ENCODE measurements at regions not wholly inside any gene's neighbourhood (a gene's known extent, or its start where the extent isn't known, plus 50 kb on each side); places are given as distances from the start of the nearest gene placed in this dataset.

DNA sequence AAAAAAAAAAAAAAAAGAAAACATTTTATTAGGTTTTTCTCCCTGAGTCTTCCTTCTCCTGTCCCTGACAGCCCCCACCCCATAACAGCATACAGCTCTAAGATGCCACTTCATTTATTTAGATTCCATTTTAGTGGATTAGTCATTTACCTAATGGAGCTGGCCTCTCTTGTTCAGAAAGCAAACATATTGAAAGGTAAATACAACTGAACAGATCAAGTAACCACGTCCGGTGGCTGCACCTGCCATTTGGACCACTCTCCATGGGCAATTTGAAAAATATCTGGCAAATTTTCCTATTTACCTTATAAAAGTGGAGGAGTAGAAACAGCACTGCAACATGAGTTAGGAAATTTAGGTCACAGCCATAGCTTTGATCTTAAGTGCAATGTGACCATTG, 254.6 kb downstream of the C12orf42 start:
- Histone ChIP-seq H3K79me2 (ENCODE audit: control insufficient read depth in 1 of 2, insufficient read depth in 2 of 2, low read length in 2 of 2) (no peaks in the 10 kb centered on the region), H3K27me3 (replicated peaks in 1 of 4; ENCODE audit: control insufficient read depth in 3 of 4, extremely low read depth in 1 of 4, insufficient read depth in 3 of 4, low read length in 3 of 4) (no peaks in the 10 kb centered on the region), H3K56ac (replicated peaks; ENCODE audit: insufficient read length, low read depth, low read length) (no peak overlapping the region), H3K79me1 (ENCODE audit: low read depth, low read length) (no peaks in the 10 kb centered on the region), H2BK15ac (ENCODE audit: low read length) (no peak overlapping the region), H4K8ac (ENCODE audit: extremely low read depth, insufficient read depth, low read length) (no peak overlapping the region), H3K9ac (replicated peaks in 1 of 4; ENCODE audit: extremely low read depth in 1 of 4, low read depth in 3 of 4, low read length in 3 of 4) (no peak overlapping the region), H3K4me1 (replicated peaks in 1 of 4; ENCODE audit: control insufficient read depth in 3 of 4, insufficient read depth in 4 of 4, low read length in 3 of 4) (no peaks in the 10 kb centered on the region), H4K20me1 (replicated peaks in 1 of 2; ENCODE audit: control insufficient read depth in 1 of 2, insufficient read depth in 2 of 2, low read length in 2 of 2) (no peaks in the 10 kb centered on the region), H3K23me2 (ENCODE audit: low read depth, low read length) (no peaks in the 10 kb centered on the region), H3K14ac (ENCODE audit: insufficient read length) (no peak overlapping the region), H2BK20ac (ENCODE audit: low read length) (no peak overlapping the region), H3K27ac (ENCODE audit: low read depth, low read length) (no peak overlapping the region), H2BK12ac (ENCODE audit: low read depth, low read length) (no peak overlapping the region), H3K4me2 (ENCODE audit: insufficient read depth in 1 of 2, low read depth in 2 of 2, low read length in 2 of 2) (no peak overlapping the region), H2AFZ (ENCODE audit: low read length) (no peak overlapping the region), H3K36me3 (ENCODE audit: control insufficient read depth in 2 of 4, insufficient read depth in 4 of 4, low read length in 3 of 4) (no peaks in the 10 kb centered on the region), H3K4ac (replicated peaks; ENCODE audit: insufficient read length, low read depth, low read length) (no peak overlapping the region), H4K5ac (ENCODE audit: insufficient read length, low read depth, low read length) (no peak overlapping the region), H2BK120ac (replicated peaks; ENCODE audit: low read depth, low read length) (no peak overlapping the region), H2AK5ac (ENCODE audit: low read depth, low read length) (no peak overlapping the region), H3K23ac (ENCODE audit: insufficient read length) (no peak overlapping the region), H3K18ac (ENCODE audit: extremely low read depth, low read length) (no peak overlapping the region), H3K4me3 (ENCODE audit: extremely low read depth in 1 of 4, insufficient read depth in 2 of 4, low read depth in 3 of 4, low read length in 4 of 4) (no peak overlapping the region), H2BK5ac (ENCODE audit: low read depth, low read length) (no peak overlapping the region), H3K9me3 (ENCODE audit: insufficient read depth in 2 of 2, low read depth in 1 of 2, low read length in 1 of 2) (no peaks in the 10 kb centered on the region), H4K91ac (replicated peaks; ENCODE audit: insufficient read length, low read length) (no peak overlapping the region)
- ChIA-PET POLR2A (ENCODE audit: partially characterized antibody) (no interaction called here), CTCF (ENCODE audit: partially characterized antibody) (no interaction called here)
- TF ChIP-seq POLR2A (IDR thresholded peaks at IDR 0.05; ENCODE audit: control extremely low read depth in 1 of 2, low read depth in 2 of 2, low read length in 2 of 2) (no peak), JUND (IDR thresholded peaks at IDR 0.05; ENCODE audit: low read length) (no peak), RXRA (IDR thresholded peaks at IDR 0.05; ENCODE audit: insufficient read depth, low read depth, low read length) (no peak), KDM5A (IDR thresholded peaks at IDR 0.05; ENCODE audit: low read length) (no peak), SUZ12 (IDR thresholded peaks at IDR 0.05; ENCODE audit: low read length) (no peak), SP4 (IDR thresholded peaks at IDR 0.05; ENCODE audit: low read length) (no peak), EZH2 (IDR thresholded peaks at IDR 0.05; ENCODE audit: low read depth, low read length, severe bottlenecking) (no peak), TEAD4 (IDR thresholded peaks at IDR 0.05; ENCODE audit: low read depth, low read length) (no peak), YY1 (IDR thresholded peaks at IDR 0.05; ENCODE audit: low read depth, low read length) (no peak), EP300 (IDR thresholded peaks at IDR 0.05; ENCODE audit: borderline replicate concordance in 1 of 2, low read depth in 2 of 2, low read length in 2 of 2) (no peak), CHD1 (IDR thresholded peaks at IDR 0.05; ENCODE audit: low read depth, low read length) (no peak), ZNF274 (IDR thresholded peaks at IDR 0.05; ENCODE audit: borderline replicate concordance, extremely low read depth, low read length) (no peak), SP1 (IDR thresholded peaks at IDR 0.05; ENCODE audit: low read depth, low read length) (no peak), CEBPB (IDR thresholded peaks at IDR 0.05; ENCODE audit: low read depth, low read length) (no peak)
- FAIRE-seq (no peak), DNase-seq (ENCODE audit: low read depth in 1 of 2, low spot score in 2 of 2) (no peak)
- 91% methylated on average over 2 of the region's 2 CpGs; no CpG with 5 or more reads in 1 of the 2 experiments for WGBS, 2 experiments (ENCODE audit: extremely low coverage in 1 of 2, insufficient coverage in 1 of 2, insufficient read length in 1 of 2, insufficient replicate concordance in 2 of 2, low coverage in 1 of 2, low lambda C conversion rate in 2 of 2, missing lambda C conversion rate in 1 of 2)
